GM21447 (cell line): ENCODE measurements at regions not wholly inside any gene's neighbourhood (a gene's known extent, or its start where the extent isn't known, plus 50 kb on each side); places are given as distances from the start of the nearest gene placed in this dataset.
A peak's percentile ranks its signal among the peaks of the same experiment; 100 is the strongest.

ENCODE experiments used
- ATAC-seq: cut with Tn5 transposase; IDR thresholded peaks from one replicate; pipeline ENCODE4 v1.9.1; 2021; ENCODE audit not compliant: unreplicated experiment

GRCh38 chr3:11089931-11090330 is 64.4 kb upstream of the HRH1 start:
- no peak for ATAC-seq

- ATAC-seq, result no peak
These were observed 63.7 kb upstream of the HRH1 start for GRCh38 chr3:11090551-11090950.

GRCh38 chr3:11091088-11091590 is 63.2 kb upstream of the HRH1 start:
- no peak for ATAC-seq

GRCh38 chr3:11091791-11092190 is 62.5 kb upstream of the HRH1 start:
- no peak for ATAC-seq

DNA sequence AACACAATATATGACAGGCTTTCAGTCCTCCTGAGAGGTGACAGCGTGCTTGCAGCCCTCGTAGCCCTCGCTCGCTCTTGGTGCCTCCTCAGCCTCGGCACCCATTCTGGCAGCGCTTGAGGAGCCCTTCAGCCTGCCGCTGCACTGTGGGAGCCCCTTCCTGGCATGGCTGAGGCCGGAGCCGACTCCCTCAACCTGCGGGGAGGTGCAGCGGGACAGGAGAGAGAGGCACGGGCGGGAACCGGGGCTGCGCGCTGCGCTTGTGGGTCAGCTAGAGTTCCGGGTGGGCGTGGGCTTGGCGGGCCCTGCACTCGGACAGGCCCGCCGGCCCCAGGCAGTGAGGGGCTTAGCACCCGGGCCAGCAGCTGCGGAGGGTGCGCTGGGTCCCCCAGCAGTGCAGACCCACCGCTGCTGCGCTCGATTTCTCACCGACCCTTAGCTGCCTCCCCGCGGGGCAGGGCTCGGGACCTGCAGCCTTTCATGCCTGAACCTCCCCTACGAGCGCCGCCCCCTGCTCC is 60.4 kb upstream of the HRH1 start:
- ATAC-seq, result no peak

- ATAC-seq, result no peak
These were observed 58.4 kb upstream of the HRH1 start for GRCh38 chr3:11095932-11096265.

GRCh38 chr3:11096266-11097139 is 57.8 kb upstream of the HRH1 start:
- peak; percentile 69 for ATAC-seq

DNA sequence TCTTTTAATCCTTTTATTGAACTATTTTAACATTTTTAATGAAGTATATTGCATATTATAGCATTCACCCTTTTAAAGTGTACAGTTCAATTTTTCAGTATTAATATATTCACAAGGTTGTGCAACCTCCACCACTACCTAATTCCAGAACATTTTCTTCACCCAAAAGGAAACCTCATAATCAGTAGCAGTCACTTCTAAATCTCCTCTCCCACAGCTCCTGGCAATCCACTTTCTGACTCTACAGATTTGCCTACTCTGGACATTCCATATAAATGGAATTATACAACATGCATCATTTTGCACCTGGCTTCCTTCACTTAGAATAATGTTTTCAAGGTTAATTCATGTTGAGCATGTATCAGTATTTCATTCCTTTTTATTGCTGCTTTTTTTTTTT is 55.0 kb upstream of the HRH1 start:
- ATAC-seq, result no peak
